ENCODE measurements at regions not wholly inside any gene's neighbourhood (a gene's known extent, or its start where the extent isn't known, plus 50 kb on each side); places are given as distances from the start of the nearest gene placed in this dataset.

DNA sequence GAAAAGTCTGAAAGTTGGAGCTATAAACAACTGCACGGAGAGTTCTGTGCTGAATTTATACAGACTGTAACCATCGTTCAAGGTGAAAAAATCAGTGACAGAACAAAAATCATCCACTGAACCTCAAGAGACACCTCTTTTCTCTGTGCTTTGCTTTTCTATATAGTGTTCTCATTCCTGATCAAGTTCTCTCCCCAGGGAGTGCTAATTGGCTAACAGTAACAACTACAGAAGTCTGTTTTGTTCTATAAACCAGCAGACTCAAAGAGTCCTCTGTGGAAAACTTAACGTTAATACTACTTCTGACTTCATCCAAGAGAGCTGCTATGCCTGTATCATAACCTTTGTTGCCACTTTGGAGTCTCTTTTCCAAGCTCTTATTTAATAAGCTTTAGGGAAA, 1388.3 kb upstream of the C9orf72 start:
- TF ChIP-seq, protein P1, sequence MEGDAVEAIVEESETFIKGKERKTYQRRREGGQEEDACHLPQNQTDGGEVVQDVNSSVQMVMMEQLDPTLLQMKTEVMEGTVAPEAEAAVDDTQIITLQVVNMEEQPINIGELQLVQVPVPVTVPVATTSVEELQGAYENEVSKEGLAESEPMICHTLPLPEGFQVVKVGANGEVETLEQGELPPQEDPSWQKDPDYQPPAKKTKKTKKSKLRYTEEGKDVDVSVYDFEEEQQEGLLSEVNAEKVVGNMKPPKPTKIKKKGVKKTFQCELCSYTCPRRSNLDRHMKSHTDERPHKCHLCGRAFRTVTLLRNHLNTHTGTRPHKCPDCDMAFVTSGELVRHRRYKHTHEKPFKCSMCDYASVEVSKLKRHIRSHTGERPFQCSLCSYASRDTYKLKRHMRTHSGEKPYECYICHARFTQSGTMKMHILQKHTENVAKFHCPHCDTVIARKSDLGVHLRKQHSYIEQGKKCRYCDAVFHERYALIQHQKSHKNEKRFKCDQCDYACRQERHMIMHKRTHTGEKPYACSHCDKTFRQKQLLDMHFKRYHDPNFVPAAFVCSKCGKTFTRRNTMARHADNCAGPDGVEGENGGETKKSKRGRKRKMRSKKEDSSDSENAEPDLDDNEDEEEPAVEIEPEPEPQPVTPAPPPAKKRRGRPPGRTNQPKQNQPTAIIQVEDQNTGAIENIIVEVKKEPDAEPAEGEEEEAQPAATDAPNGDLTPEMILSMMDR (conservative IDR thresholded peaks at IDR 0.05), result no peak
- TF ChIP-seq ZFX (IDR thresholded peaks at IDR 0.05), result no peak

Measured in C4-2B (cell line).